ENCODE measurements at regions not wholly inside any gene's neighbourhood (a gene's known extent, or its start where the extent isn't known, plus 50 kb on each side); places are given as distances from the start of the nearest gene placed in this dataset.

GRCh38 chr6:3957321-3957720 lies 108.1 kb downstream of the FAM50B start:
- TF ChIP-seq POLR2AphosphoS5 (IDR thresholded peaks at IDR 0.05; ENCODE audit: insufficient read depth in 1 of 2, low read depth in 1 of 2) (no peak), CTCF (IDR thresholded peaks at IDR 0.05) (no peak)

All from vagina (tissue), 2 donors.